ENCODE measurements at regions not wholly inside any gene's neighbourhood (a gene's known extent, or its start where the extent isn't known, plus 50 kb on each side); places are given as distances from the start of the nearest gene placed in this dataset.

DNA sequence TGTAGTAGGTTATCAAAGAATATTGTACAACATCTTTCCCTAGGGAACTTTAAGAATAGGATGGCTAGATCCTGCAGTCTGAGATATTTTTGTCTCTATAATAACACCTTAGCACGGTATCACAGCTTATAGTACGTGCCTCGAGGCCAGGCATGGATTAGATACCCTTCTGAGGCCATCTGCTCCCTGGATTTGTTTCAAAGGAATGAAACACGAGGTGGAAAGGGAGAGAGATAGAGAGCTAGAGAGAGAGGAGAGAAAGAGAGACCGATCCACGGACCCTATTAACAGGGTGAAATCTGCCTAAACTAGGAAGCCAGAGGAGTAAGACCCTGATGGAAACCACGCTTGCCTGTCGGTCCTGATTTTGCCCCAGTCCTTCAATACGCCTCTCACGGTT lies 92.5 kb downstream of the CD83 start:
- intact Hi-C loops (cut with DNase I): loop anchor here in 2 of 4 donors (5.0 to 10.0 kb wide), 3 partner anchors 1035 to 1235 kb away; partner anchors contain the start of gene JARID2 (in 2 of the 2)
- H3K27ac ChIP-seq: no peak overlapping the region
- 52 to 68% (median 67%) methylated on average over 10 of the region's 10 CpGs for WGBS, 3 donors
- no peaks in the 10 kb centered on the region for H3K9me3 ChIP-seq
- no peaks in the 10 kb centered on the region for H3K36me3 ChIP-seq
- no peaks in the 10 kb centered on the region for H3K27me3 ChIP-seq
- peaks cover 2% of the 10 kb centered on the region for H3K4me1 ChIP-seq (ENCODE audit: insufficient read depth)
- TF ChIP-seq EP300 (IDR thresholded peaks at IDR 0.05): no peak
- no peak for TF ChIP-seq CTCF (IDR thresholded peaks at IDR 0.05)
- TF ChIP-seq POLR2A (IDR thresholded peaks at IDR 0.05): no peak
- no peak overlapping the region for H3K4me3 ChIP-seq
- no peak for DNase-seq

DNA sequence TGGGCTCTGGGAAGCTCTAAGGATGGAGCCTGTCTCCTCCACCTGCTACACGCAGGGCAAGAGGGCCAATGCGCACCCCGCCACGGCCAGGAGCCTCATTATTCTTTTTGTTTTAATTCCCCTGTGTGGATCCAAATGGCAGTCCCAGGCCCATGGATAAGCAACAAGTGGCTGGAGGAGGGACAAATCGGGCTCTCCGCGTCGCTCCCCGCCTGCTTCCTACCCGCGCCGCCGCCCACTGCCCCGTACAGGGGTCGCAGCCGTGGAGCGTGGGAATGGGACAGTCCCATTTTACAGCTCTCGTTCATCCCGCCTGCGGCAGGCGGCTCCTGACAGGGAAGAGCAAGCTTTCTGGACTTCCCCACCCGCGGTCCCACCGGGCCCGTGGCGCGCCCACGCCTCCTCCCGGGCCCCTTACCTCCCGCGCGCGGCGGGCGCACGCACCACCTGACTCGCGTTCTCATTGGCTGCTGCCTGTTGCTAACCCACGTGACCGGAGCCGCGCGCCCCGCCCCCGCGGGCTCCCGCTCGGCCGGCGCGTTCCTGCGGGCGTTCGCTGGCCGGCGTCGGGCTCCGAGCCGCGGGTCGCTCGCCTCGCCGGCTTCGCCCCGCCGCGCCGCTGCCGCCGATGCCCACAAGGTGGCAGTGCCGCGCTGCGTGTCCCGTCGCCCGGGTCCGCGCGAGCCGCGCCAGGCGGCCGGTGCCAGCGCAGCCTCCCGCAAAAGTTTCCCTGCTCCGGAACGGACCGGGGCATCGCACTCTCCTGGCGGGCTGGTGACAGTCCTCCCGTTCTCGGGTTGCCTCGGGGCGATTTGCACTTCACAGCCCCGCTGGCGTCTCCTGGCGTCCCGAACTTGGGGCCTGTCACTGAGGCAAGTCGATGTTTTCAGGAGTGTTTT lies 93.3 kb downstream of the CD83 start:
- peak overlapping the region; percentile 52 for H3K4me3 ChIP-seq
- 1% methylated on average over 69 to 100 of the region's 100 CpGs for WGBS, 3 donors
- peaks cover 2% of the 10 kb centered on the region for H3K4me1 ChIP-seq (ENCODE audit: insufficient read depth)
- H3K9me3 ChIP-seq: no peaks in the 10 kb centered on the region
- no peaks in the 10 kb centered on the region for H3K27me3 ChIP-seq
- H3K27ac ChIP-seq: peak overlapping the region; percentile 74 to 78
- peak; percentile 90 to 96 (median 94) for DNase-seq
- no peak for TF ChIP-seq POLR2A (IDR thresholded peaks at IDR 0.05)
- TF ChIP-seq CTCF (IDR thresholded peaks at IDR 0.05): peak; percentile 28 to 95 (median 94)
- intact Hi-C loops (cut with DNase I): loop anchor here in 2 of 4 donors (5.0 to 10.0 kb wide), 3 partner anchors 1034 to 1234 kb away; partner anchors contain the start of gene JARID2 (in 2 of the 2)
- H3K36me3 ChIP-seq: no peaks in the 10 kb centered on the region

GRCh38 chr6:14211562-14211942 lies 94.0 kb downstream of the CD83 start:
- intact Hi-C loops (cut with DNase I): loop anchor here in 2 of 4 donors (5.0 to 10.0 kb wide), 3 partner anchors 1033 to 1233 kb away; partner anchors contain the start of gene JARID2 (in 2 of the 2)
- peak overlapping the region; percentile 74 to 78 for H3K27ac ChIP-seq
- H3K36me3 ChIP-seq: no peaks in the 10 kb centered on the region
- TF ChIP-seq POLR2A (IDR thresholded peaks at IDR 0.05) (no peak), CTCF (IDR thresholded peaks at IDR 0.05) (no peak), EP300 (IDR thresholded peaks at IDR 0.05) (no peak)
- 5 to 7% (median 6%) methylated on average over 20 of the region's 20 CpGs for WGBS, 3 donors
- no peaks in the 10 kb centered on the region for H3K9me3 ChIP-seq
- peak; percentile 53 to 70 (median 64) for DNase-seq
- peaks cover 2% of the 10 kb centered on the region for H3K4me1 ChIP-seq (ENCODE audit: insufficient read depth)
- H3K4me3 ChIP-seq: peak overlapping the region; percentile 52
- no peaks in the 10 kb centered on the region for H3K27me3 ChIP-seq

- DNase-seq: no peak
- Histone ChIP-seq H3K27ac (peak overlapping the region in 1 of 2 donors; percentile 74), H3K4me3 (peak overlapping the region; percentile 52), H3K9me3 (no peaks in the 10 kb centered on the region), H3K27me3 (no peaks in the 10 kb centered on the region), H3K36me3 (no peaks in the 10 kb centered on the region), H3K4me1 (ENCODE audit: insufficient read depth) (peaks cover 4% of the 10 kb centered on the region)
- WGBS, 3 donors: 68 to 69% (median 69%) methylated on average over 8 of the region's 8 CpGs
- intact Hi-C loops (cut with DNase I): loop anchor here in 2 of 4 donors (5.0 to 10.0 kb wide), 3 partner anchors 1033 to 1233 kb away; partner anchors contain the start of gene JARID2 (in 2 of the 2)
- TF ChIP-seq CTCF (IDR thresholded peaks at IDR 0.05) (no peak), POLR2A (IDR thresholded peaks at IDR 0.05) (no peak), EP300 (IDR thresholded peaks at IDR 0.05) (no peak)
Observed at GRCh38 chr6:14212020-14212419, 94.4 kb downstream of the CD83 start.
